Hepatocyte (in vitro differentiated cells): ENCODE measurements at regions not wholly inside any gene's neighbourhood (a gene's known extent, or its start where the extent isn't known, plus 50 kb on each side); places are given as distances from the start of the nearest gene placed in this dataset.

Experiments used
- CTCF ChIP-seq: fragments of 200-600 bp; sonication (generic); IDR thresholded peaks from 2 replicates; pipeline ENCODE4 v1.5.1; 2016; ENCODE audit warnings: antibody characterized with exemption, mild to moderate bottlenecking; ENCODE audit not compliant: poor library complexity
- EZH2 ChIP-seq: fragments of 200-600 bp; sonication (generic); IDR thresholded peaks from 2 replicates; pipeline ENCODE4 v1.6.1; 2016; ENCODE audit warnings: antibody characterized with exemption, mild to moderate bottlenecking, borderline replicate concordance
- EZH2phosphoT487 ChIP-seq: fragments of 200-600 bp; sonication (generic); IDR thresholded peaks from one replicate; pipeline ENCODE4 v1.6.1; 2018; ENCODE audit warnings: antibody characterized with exemption, mild to moderate bottlenecking, low read depth, moderate library complexity; ENCODE audit not compliant: unreplicated experiment, severe bottlenecking

DNA sequence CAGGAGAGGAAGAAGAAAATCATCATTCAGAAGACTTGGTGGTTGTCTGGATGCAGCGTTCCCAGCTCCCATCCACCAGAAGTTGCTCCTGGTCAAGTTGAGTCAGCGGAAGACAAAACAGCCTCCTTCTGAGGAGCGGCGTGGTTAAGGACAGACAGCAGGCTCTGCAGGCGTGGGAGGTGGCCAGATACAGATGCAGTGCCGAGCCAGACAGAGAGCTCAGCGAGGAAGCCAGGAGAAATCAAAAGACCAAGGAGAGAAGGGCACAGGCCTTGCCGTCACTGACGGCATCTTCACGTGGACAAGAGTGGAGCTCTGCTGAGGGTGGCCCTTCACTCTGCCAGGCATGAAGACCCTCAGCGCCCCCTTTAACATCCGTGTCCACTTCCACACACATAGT lies 158.5 kb downstream of the THBS2 start:
- TF ChIP-seq CTCF (no peak), EZH2 (no peak), EZH2phosphoT487 (no peak)
